ENCODE measurements at regions not wholly inside any gene's neighbourhood (a gene's known extent, or its start where the extent isn't known, plus 50 kb on each side); places are given as distances from the start of the nearest gene placed in this dataset.

DNA sequence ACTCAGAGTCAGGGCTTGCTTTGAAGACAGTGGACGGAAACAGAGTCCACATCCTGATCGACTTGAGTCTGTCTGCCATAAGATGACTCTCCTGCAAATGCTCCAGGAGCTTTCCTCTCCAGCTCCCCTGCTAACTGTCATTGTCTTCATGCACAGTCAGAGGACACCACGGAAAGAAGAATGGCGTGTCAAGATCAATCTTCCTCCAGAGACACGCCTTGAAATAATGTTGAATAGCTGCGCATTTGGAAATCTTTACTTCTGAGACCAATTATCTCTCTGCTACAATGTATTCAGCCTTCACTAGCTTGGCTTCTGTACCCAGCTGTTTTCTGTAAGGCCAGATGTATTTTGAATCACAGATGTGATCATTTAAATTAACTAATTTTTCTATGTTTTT, 457.2 kb downstream of the CDH2 start:
- H3K36me3 ChIP-seq, result no peaks in the 10 kb centered on the region
- no peak for DNase-seq
- no peak overlapping the region for H3K9ac ChIP-seq (ENCODE audit: low read depth in 2 of 2, low read length in 2 of 2)

DNA sequence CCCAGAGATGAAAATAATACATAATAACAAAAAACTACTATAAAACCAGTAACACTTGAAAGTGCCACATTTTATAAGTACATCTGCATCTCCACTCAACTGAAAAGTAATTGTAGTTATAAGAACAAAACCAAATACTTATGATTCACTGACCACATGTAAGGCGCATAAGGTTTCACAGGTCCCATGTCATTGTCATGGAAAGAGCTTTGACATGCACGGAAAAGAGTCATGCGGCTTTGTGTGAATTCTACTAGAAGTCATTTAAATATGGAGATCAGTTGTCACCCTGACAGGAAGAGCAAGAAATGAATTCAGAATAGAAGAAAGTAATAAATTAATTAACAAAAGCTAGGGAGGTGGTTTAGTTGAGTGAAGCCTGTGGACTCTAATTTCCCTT, 459.1 kb downstream of the CDH2 start:
- H3K4me1 ChIP-seq, result no peaks in the 10 kb centered on the region
- H3K9ac ChIP-seq (ENCODE audit: low read depth in 2 of 2, low read length in 2 of 2), result no peak overlapping the region
- no peak overlapping the region for H3K4me3 ChIP-seq
- intact Hi-C loops (cut with DNase I), result no loop called here
- no peaks in the 10 kb centered on the region for H3K9me3 ChIP-seq
- DNase-seq, result no peak
- TF ChIP-seq, protein P1, sequence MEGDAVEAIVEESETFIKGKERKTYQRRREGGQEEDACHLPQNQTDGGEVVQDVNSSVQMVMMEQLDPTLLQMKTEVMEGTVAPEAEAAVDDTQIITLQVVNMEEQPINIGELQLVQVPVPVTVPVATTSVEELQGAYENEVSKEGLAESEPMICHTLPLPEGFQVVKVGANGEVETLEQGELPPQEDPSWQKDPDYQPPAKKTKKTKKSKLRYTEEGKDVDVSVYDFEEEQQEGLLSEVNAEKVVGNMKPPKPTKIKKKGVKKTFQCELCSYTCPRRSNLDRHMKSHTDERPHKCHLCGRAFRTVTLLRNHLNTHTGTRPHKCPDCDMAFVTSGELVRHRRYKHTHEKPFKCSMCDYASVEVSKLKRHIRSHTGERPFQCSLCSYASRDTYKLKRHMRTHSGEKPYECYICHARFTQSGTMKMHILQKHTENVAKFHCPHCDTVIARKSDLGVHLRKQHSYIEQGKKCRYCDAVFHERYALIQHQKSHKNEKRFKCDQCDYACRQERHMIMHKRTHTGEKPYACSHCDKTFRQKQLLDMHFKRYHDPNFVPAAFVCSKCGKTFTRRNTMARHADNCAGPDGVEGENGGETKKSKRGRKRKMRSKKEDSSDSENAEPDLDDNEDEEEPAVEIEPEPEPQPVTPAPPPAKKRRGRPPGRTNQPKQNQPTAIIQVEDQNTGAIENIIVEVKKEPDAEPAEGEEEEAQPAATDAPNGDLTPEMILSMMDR (IDR thresholded peaks at IDR 0.05), result no peak
- no peak overlapping the region for H3K27ac ChIP-seq
- H3K27me3 ChIP-seq, result no peaks in the 10 kb centered on the region
- no peaks in the 10 kb centered on the region for H3K36me3 ChIP-seq

More for the DNA sequence above, 457.2 kb downstream of the CDH2 start:
- intact Hi-C loops (cut with DNase I), result no loop called here
- H3K4me1 ChIP-seq, result no peaks in the 10 kb centered on the region
- no peak overlapping the region for H3K4me3 ChIP-seq
- H3K27ac ChIP-seq, result no peak overlapping the region
- H3K9me3 ChIP-seq, result no peaks in the 10 kb centered on the region
- no peaks in the 10 kb centered on the region for H3K27me3 ChIP-seq
- TF ChIP-seq, protein P1 (IDR thresholded peaks at IDR 0.05), result no peak

DNA sequence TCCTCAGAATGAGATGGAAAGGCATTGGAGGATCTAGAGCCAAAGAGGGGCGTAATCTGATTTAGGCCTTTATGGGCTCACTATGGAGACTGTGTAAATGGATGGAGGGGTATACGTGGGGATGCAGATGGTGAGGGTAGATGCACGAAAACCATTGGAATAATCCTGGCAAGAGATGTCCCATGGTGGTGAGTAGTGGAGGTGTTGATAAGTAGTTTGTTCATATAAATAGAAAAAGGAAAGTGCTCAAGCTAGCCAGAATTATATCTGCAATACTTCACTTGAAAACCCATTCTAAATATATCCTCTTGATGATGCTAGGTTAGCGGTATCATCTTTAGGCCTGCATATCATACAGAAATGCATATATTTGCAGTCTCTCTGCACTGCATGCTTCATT, 459.7 kb downstream of the CDH2 start:
- no peak overlapping the region for H3K4me3 ChIP-seq
- H3K9me3 ChIP-seq, result no peaks in the 10 kb centered on the region
- no peaks in the 10 kb centered on the region for H3K27me3 ChIP-seq
- intact Hi-C loops (cut with DNase I), result no loop called here
- H3K9ac ChIP-seq (ENCODE audit: low read depth in 2 of 2, low read length in 2 of 2), result no peak overlapping the region
- no peaks in the 10 kb centered on the region for H3K36me3 ChIP-seq
- no peak for DNase-seq
- no peak overlapping the region for H3K27ac ChIP-seq
- H3K4me1 ChIP-seq, result no peaks in the 10 kb centered on the region
- TF ChIP-seq, protein P1 (IDR thresholded peaks at IDR 0.05), result no peak

DNA sequence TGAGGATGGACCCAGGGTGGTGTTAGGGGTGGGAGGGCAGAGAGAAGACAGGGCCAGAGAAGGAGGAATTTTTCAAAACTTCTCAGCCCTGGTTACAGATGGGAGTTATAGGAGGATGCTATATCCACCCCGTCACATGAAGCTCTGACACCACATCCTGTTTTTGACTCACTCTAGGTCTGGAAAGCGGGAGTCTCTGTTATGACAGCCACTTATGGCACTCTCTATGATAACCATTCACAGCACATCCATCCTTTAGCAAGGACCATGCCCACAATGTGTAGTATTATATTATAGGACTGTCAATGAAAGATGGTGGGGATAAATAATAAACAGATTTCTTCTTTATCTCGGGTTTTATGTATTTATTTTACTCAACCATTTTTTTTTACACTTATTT, 461.2 kb downstream of the CDH2 start:
- Histone ChIP-seq H3K27me3 (no peaks in the 10 kb centered on the region), H3K9me3 (no peaks in the 10 kb centered on the region), H3K9ac (ENCODE audit: low read depth in 2 of 2, low read length in 2 of 2) (no peak overlapping the region), H3K4me3 (no peak overlapping the region), H3K36me3 (no peaks in the 10 kb centered on the region), H3K4me1 (no peaks in the 10 kb centered on the region), H3K27ac (no peak overlapping the region)
- intact Hi-C loops (cut with DNase I), result no loop called here
- no peak for DNase-seq
- TF ChIP-seq, protein P1 (IDR thresholded peaks at IDR 0.05), result no peak

DNA sequence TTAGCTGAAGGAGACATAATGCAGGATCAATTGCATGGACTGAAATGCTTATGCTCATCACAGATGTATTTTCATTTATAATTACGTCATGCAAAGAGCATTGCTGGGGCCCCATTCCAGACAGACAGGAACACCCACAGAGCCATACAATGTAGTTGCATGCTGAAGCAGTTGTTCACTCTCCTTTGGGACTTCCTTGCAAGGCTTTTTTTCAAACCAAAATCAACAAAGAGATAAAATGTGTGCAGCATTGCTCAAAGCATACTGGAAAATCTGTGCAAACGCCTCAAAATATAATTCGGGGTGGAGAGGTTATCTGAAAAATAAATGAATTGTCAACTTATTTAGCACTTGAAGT, 463.2 kb downstream of the CDH2 start:
- TF ChIP-seq, protein P1 (IDR thresholded peaks at IDR 0.05), result no peak
- H3K9me3 ChIP-seq, result no peaks in the 10 kb centered on the region
- intact Hi-C loops (cut with DNase I), result no loop called here
- H3K36me3 ChIP-seq, result no peaks in the 10 kb centered on the region
- no peak overlapping the region for H3K4me3 ChIP-seq
- H3K4me1 ChIP-seq, result no peaks in the 10 kb centered on the region
- H3K9ac ChIP-seq (ENCODE audit: low read depth in 2 of 2, low read length in 2 of 2), result no peak overlapping the region
- no peaks in the 10 kb centered on the region for H3K27me3 ChIP-seq
- no peak overlapping the region for H3K27ac ChIP-seq
- no peak for DNase-seq
